ENCODE measurements at regions not wholly inside any gene's neighbourhood (a gene's known extent, or its start where the extent isn't known, plus 50 kb on each side); places are given as distances from the start of the nearest gene placed in this dataset.

DNA sequence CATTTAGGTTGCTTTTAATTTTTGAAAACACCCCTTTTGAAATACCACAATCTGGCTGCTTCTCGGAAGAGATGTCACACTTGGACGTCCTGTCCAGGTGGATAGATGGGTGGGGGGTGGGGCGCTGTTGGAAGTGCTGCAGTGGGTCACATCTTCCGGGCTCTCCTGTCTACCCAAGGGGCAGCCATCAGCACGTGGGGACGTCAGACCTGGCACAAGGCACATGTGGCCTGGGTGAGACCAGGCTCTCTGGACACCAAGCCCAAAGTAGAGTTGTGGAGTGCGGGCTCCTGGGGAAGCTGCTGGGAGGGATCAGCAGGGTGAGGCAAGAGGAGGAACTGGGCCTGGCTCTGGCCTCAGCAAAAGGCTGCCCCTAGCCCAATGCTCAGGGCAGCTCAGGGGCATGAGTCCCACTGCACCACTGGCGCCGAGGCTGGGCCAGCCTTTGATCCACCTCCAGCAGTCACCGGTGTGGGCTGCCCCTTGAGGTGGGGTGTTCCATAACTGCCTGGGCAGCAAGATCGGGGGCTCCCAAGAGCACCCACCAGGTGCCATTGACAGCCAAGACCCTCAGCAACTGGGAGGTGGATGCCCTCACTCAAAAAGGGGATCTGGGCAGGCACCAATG is 68.6 kb upstream of the CCND1 start:
- no peaks in the 10 kb centered on the region for H4K20me1 ChIP-seq (ENCODE audit: insufficient read depth, poor library complexity, severe bottlenecking)
- H3K4me3 ChIP-seq: no peak overlapping the region
- no peaks in the 10 kb centered on the region for H3K79me2 ChIP-seq
- no peak for DNase-seq (ENCODE audit: low spot score)
- H3K27me3 ChIP-seq: no peaks in the 10 kb centered on the region
- no peak overlapping the region for H2AFZ ChIP-seq
- H3K9me3 ChIP-seq (ENCODE audit: low read depth): no peaks in the 10 kb centered on the region
- no peaks in the 10 kb centered on the region for H3K9me2 ChIP-seq (replicated peaks; ENCODE audit: insufficient read depth)
- H3K4me1 ChIP-seq (ENCODE audit: insufficient read depth): no peaks in the 10 kb centered on the region
- no peak for TF ChIP-seq EZH2 (IDR thresholded peaks at IDR 0.05; ENCODE audit: borderline replicate concordance)
- TF ChIP-seq, protein P1, sequence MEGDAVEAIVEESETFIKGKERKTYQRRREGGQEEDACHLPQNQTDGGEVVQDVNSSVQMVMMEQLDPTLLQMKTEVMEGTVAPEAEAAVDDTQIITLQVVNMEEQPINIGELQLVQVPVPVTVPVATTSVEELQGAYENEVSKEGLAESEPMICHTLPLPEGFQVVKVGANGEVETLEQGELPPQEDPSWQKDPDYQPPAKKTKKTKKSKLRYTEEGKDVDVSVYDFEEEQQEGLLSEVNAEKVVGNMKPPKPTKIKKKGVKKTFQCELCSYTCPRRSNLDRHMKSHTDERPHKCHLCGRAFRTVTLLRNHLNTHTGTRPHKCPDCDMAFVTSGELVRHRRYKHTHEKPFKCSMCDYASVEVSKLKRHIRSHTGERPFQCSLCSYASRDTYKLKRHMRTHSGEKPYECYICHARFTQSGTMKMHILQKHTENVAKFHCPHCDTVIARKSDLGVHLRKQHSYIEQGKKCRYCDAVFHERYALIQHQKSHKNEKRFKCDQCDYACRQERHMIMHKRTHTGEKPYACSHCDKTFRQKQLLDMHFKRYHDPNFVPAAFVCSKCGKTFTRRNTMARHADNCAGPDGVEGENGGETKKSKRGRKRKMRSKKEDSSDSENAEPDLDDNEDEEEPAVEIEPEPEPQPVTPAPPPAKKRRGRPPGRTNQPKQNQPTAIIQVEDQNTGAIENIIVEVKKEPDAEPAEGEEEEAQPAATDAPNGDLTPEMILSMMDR (IDR thresholded peaks at IDR 0.05; ENCODE audit: poor library complexity): no peak
- no peak for TF ChIP-seq EZH2phosphoT487 (IDR thresholded peaks at IDR 0.05; ENCODE audit: low read depth, severe bottlenecking, unreplicated experiment)
- no peak overlapping the region for H3K4me2 ChIP-seq
- H3K27ac ChIP-seq: no peak overlapping the region
- 93% methylated on average over 11 of the region's 11 CpGs for WGBS (ENCODE audit: low lambda C conversion rate, missing lambda C conversion rate)
- H3K36me3 ChIP-seq (replicated peaks; ENCODE audit: insufficient read depth, low read depth): no peaks in the 10 kb centered on the region

- H3K4me1 ChIP-seq (ENCODE audit: insufficient read depth): no peaks in the 10 kb centered on the region
- no peaks in the 10 kb centered on the region for H3K9me2 ChIP-seq (replicated peaks; ENCODE audit: insufficient read depth)
- no peak overlapping the region for H3K4me2 ChIP-seq
- H3K27me3 ChIP-seq: no peaks in the 10 kb centered on the region
- DNase-seq (ENCODE audit: low spot score): no peak
- no peak overlapping the region for H3K27ac ChIP-seq
- no peaks in the 10 kb centered on the region for H3K36me3 ChIP-seq (replicated peaks; ENCODE audit: insufficient read depth, low read depth)
- no peaks in the 10 kb centered on the region for H3K9me3 ChIP-seq (ENCODE audit: low read depth)
- H4K20me1 ChIP-seq (ENCODE audit: insufficient read depth, poor library complexity, severe bottlenecking): no peaks in the 10 kb centered on the region
- no peak overlapping the region for H3K4me3 ChIP-seq
- H3K79me2 ChIP-seq: no peaks in the 10 kb centered on the region
- TF ChIP-seq EZH2phosphoT487 (IDR thresholded peaks at IDR 0.05; ENCODE audit: low read depth, severe bottlenecking, unreplicated experiment): no peak
- TF ChIP-seq, protein P1 (IDR thresholded peaks at IDR 0.05; ENCODE audit: poor library complexity): no peak
- no peak for TF ChIP-seq EZH2 (IDR thresholded peaks at IDR 0.05; ENCODE audit: borderline replicate concordance)
- WGBS (ENCODE audit: low lambda C conversion rate, missing lambda C conversion rate): 88% methylated on average over 5 of the region's 5 CpGs
- H2AFZ ChIP-seq: no peak overlapping the region
Measured at GRCh38 chr11:69572861-69573260, 68.1 kb upstream of the CCND1 start.

- H2AFZ ChIP-seq: no peak overlapping the region
- TF ChIP-seq EZH2 (IDR thresholded peaks at IDR 0.05; ENCODE audit: borderline replicate concordance) (no peak), EZH2phosphoT487 (IDR thresholded peaks at IDR 0.05; ENCODE audit: low read depth, severe bottlenecking, unreplicated experiment) (no peak)
- TF ChIP-seq, protein P1 (IDR thresholded peaks at IDR 0.05; ENCODE audit: poor library complexity): no peak
- no peak overlapping the region for H3K4me2 ChIP-seq
- no peak overlapping the region for H3K27ac ChIP-seq
- no peaks in the 10 kb centered on the region for H3K27me3 ChIP-seq
- 85% methylated on average over 13 of the region's 13 CpGs for WGBS (ENCODE audit: low lambda C conversion rate, missing lambda C conversion rate)
- no peak for DNase-seq (ENCODE audit: low spot score)
- no peaks in the 10 kb centered on the region for H4K20me1 ChIP-seq (ENCODE audit: insufficient read depth, poor library complexity, severe bottlenecking)
- no peaks in the 10 kb centered on the region for H3K79me2 ChIP-seq
- no peaks in the 10 kb centered on the region for H3K36me3 ChIP-seq (replicated peaks; ENCODE audit: insufficient read depth, low read depth)
- H3K4me3 ChIP-seq: no peak overlapping the region
- H3K9me3 ChIP-seq (ENCODE audit: low read depth): no peaks in the 10 kb centered on the region
- H3K9me2 ChIP-seq (replicated peaks; ENCODE audit: insufficient read depth): no peaks in the 10 kb centered on the region
- H3K4me1 ChIP-seq (ENCODE audit: insufficient read depth): no peaks in the 10 kb centered on the region
Measured at GRCh38 chr11:69573761-69574607, 67.0 kb upstream of the CCND1 start.

Measured in hepatocyte (in vitro differentiated cells).